ENCODE measurements at regions not wholly inside any gene's neighbourhood (a gene's known extent, or its start where the extent isn't known, plus 50 kb on each side); places are given as distances from the start of the nearest gene placed in this dataset.
"Not testable (repeated sequence)": the region's sequence is repeated elsewhere in the genome, so short reads cannot be mapped to it uniquely, and the experiment has no call there.

- H3K4me3 ChIP-seq (ENCODE audit: low read depth, low read length) = not testable (repeated sequence)
These were observed 84.9 kb upstream of the ALDH3B2 start for GRCh38 chr11:67759321-67759720.

- not testable (repeated sequence) for H3K4me3 ChIP-seq (ENCODE audit: low read depth, low read length)
These were observed 84.0 kb upstream of the ALDH3B2 start for GRCh38 chr11:67758467-67758866.

- H3K4me3 ChIP-seq (ENCODE audit: low read depth, low read length) = not testable (repeated sequence)
These were observed 83.6 kb upstream of the ALDH3B2 start for GRCh38 chr11:67758009-67758408.

- H3K4me3 ChIP-seq (ENCODE audit: low read depth, low read length) = not testable (repeated sequence)
These were observed 79.4 kb upstream of the ALDH3B2 start for GRCh38 chr11:67753820-67754219.

- no peak for TF ChIP-seq CTCF (IDR thresholded peaks at IDR 0.05; ENCODE audit: low read depth, low read length)
- H3K4me3 ChIP-seq (ENCODE audit: low read depth, low read length) = no peak overlapping the region
These were observed 70.8 kb upstream of the ALDH3B2 start for GRCh38 chr11:67745181-67745726.

- not testable (repeated sequence) for H3K4me3 ChIP-seq (ENCODE audit: low read depth, low read length)
These were observed 69.8 kb upstream of the ALDH3B2 start for GRCh38 chr11:67744231-67744630.

- H3K4me3 ChIP-seq (ENCODE audit: low read depth, low read length) = not testable (repeated sequence)
These were observed 63.8 kb upstream of the ALDH3B2 start for GRCh38 chr11:67738231-67738630.

- not testable (repeated sequence) for H3K4me3 ChIP-seq (ENCODE audit: low read depth, low read length)
These were observed 63.2 kb upstream of the ALDH3B2 start for GRCh38 chr11:67737562-67738080.

GRCh38 chr11:67732045-67732787, 57.8 kb upstream of the ALDH3B2 start:
- TF ChIP-seq CTCF (IDR thresholded peaks at IDR 0.05; ENCODE audit: low read depth, low read length) = peak; percentile 21
- H3K4me3 ChIP-seq (ENCODE audit: low read depth, low read length) = no peak overlapping the region

GRCh38 chr11:67731583-67731982, 57.2 kb upstream of the ALDH3B2 start:
- no peak overlapping the region for H3K4me3 ChIP-seq (ENCODE audit: low read depth, low read length)

GRCh38 chr11:67728163-67728571, 53.7 kb upstream of the ALDH3B2 start:
- H3K4me3 ChIP-seq (ENCODE audit: low read depth, low read length) = not testable (repeated sequence)

More at GRCh38 chr11:67731583-67731982, 57.2 kb upstream of the ALDH3B2 start:
- no peak for TF ChIP-seq CTCF (IDR thresholded peaks at IDR 0.05; ENCODE audit: low read depth, low read length)

GRCh38 chr11:67727066-67728040, 52.9 kb upstream of the ALDH3B2 start:
- H3K4me3 ChIP-seq (ENCODE audit: low read depth, low read length) = not testable (repeated sequence)
